ENCODE measurements at regions not wholly inside any gene's neighbourhood (a gene's known extent, or its start where the extent isn't known, plus 50 kb on each side); places are given as distances from the start of the nearest gene placed in this dataset.

DNA sequence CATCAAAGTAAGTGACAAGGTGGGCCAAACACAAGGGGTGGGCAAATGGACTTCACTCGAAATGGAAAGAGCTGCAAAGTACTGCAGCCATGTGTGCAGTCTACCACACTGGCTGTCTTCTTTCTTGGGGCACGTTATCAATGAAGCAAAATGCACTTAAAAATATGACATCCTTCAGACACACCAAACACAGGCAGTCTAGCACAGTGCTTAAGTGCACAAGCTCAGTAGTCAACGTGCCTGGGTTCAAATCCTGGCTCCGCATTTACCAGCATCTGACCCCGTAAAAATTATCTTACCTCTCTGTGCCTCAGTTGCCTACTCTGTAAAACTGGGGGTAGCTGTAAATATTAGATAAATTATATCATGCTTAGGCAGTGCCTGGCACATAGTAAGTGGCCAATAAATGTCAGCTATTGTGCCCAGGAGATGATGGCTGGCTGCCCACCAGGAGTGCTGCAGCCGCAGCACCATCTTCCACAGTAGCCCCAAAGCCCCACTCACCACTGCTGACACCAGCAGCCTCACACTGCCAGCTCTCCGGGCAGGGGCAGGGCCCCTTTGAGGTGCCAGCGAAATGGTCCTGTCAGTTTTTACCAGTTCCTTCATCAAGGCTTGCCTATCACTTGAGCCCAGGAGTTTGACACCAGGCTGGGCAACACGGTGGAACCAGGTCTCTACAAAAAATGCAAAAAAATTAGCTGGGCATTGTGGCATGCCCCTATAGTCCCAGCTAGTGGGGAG lies 121.8 kb upstream of the SLC1A4 start (continued):
- TF ChIP-seq RFX5 (IDR thresholded peaks at IDR 0.05; ENCODE audit: borderline replicate concordance, low read depth, low read length) = no peak
- no peak for TF ChIP-seq HDAC2 (IDR thresholded peaks at IDR 0.05; ENCODE audit: borderline replicate concordance in 1 of 2, low read depth in 2 of 2, low read length in 2 of 2)
- TF ChIP-seq, protein P1, sequence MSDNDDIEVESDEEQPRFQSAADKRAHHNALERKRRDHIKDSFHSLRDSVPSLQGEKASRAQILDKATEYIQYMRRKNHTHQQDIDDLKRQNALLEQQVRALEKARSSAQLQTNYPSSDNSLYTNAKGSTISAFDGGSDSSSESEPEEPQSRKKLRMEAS (IDR thresholded peaks at IDR 0.05) = no peak
- TF ChIP-seq, protein P2, sequence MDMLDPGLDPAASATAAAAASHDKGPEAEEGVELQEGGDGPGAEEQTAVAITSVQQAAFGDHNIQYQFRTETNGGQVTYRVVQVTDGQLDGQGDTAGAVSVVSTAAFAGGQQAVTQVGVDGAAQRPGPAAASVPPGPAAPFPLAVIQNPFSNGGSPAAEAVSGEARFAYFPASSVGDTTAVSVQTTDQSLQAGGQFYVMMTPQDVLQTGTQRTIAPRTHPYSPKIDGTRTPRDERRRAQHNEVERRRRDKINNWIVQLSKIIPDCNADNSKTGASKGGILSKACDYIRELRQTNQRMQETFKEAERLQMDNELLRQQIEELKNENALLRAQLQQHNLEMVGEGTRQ (IDR thresholded peaks at IDR 0.05; ENCODE audit: low read length) = no peak

All from H1 (cell line).